DMS153 (cell line): ENCODE measurements at regions not wholly inside any gene's neighbourhood (a gene's known extent, or its start where the extent isn't known, plus 50 kb on each side); places are given as distances from the start of the nearest gene placed in this dataset.

ENCODE experiments used
- DNase-seq: peaks from one replicate; lab custom pipeline; 2025; lab: John Stamatoyannopoulos, UW

DNA sequence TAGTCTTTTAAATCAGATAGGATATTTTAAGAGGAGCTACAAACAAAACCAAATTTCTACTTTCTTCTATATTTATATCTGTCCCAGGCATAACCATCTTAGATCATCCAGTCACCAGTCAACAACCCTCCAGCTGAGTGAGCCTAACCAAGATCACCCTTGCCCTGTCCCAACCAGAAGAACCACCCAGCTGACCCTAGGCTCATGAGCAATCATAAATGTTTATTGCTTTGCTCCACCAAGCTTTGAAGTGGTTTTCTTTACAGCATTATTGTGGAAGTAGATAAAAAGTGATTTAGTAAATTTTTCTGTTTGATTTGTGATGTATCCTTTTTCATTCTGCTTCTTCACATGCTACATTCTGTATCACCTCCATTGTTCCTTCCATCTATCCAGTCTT lies 167.2 kb upstream of the PIEZO2 start:
- no peak for DNase-seq

DNA sequence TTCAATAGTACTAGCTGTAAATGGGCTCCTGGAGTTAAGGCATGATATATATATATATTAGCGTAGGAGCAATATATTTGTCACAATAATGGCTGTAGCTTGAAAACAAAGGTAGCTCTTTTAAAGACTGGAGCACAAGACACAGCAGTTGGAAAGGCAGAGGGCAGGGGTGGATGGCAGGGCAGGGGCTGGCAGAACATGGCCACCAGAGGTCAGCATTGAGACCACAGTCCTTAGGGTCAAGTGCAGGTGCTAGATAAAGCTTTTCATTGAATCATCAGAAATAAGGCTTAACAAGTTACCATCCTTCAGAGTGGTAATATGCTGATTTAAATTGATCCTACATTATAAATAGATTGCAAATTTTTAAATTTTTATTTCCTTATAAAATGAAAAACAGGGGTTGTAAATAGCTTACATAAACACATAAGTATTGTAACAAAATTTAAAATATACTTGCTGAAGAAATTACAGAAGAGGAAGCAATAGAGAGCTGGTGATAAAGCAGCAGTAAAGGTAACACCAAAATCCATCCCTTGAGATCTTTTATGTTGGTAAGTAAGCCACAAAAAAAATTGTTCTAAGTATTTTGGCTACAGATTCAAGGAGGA lies 161.2 kb upstream of the PIEZO2 start:
- no peak for DNase-seq

- DNase-seq = no peak
These were observed 159.8 kb upstream of the PIEZO2 start for GRCh38 chr18:11309172-11309571.

DNA sequence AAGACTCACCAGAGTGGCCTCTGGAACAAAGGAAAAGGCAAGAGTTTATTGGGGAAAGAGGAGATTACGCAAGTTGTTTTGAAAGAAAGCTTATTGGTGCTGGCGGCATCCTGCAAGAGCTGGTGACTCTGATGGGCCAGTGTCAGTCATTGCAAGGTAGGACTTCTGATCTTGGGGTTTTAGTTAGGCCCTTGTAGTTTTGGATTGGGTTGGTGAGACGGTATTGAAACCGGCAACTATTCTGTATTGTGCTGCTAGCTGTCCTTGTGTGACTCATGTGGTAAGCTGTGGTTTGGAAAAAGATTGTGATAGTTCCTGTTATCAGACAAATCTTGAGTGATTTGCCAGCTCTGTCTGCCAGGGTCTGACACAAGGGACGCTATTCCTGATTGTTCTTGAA lies 159.1 kb upstream of the PIEZO2 start:
- DNase-seq = no peak

DNA sequence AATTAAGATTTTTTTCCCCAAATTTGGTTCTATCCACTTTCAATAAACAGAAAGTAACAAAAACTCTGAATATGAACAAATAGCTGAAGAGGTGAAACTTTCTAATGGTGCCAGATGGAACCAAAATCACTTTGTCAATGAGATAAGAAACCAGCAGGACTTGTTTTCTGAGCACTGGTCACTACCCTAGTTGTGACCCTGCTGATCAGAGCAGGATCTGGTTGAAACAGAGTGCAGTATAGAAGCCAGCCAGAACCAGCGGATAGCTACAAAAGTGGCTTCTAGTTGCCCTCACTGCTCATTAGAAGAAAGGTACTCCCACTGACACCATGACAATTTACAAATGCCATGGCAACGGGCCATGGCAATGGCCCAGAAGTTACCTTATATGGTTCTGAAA lies 158.3 kb upstream of the PIEZO2 start:
- no peak for DNase-seq

DNA sequence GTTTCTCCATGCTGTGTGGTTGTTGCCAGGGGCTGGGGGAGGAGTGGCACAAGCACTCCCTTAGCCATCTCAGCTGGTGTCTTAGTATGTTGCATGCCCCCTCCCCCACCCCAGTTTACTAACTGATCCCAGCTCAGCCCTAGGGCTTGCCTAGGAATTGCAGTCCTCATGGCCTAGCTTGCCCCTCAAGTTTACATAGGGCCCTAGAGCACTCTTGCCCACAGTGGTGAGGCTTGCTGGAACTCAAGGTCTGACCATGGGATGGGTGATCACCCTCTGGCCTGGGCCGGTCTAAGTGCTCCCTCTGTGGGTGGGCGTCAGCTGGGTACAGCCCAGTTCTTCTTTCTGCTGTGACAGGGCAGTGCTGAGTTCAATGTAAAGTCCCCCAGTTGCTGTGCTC lies 156.1 kb upstream of the PIEZO2 start:
- DNase-seq = no peak

GRCh38 chr18:11304928-11305327 lies 155.6 kb upstream of the PIEZO2 start:
- DNase-seq = no peak

DNA sequence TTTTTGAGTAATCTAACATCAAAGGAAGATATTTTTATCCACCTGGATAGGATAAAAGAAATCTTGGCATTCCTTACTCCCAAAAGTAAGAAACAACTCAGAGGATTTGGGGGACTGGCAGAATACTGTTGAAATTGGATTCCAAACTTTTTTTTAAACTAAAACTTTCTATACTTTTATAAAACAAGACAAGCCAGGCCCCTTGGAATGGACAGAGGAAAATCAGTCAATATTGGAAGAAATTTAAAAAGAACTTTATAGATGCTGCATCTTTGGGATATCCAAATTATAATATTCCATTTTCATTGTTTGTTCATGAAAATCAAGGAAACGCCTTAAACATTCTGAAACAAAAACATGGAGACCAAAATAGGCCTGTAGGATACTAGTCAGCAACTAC lies 147.6 kb upstream of the PIEZO2 start:
- no peak for DNase-seq

GRCh38 chr18:11293794-11294193 lies 144.4 kb upstream of the PIEZO2 start:
- no peak for DNase-seq

DNA sequence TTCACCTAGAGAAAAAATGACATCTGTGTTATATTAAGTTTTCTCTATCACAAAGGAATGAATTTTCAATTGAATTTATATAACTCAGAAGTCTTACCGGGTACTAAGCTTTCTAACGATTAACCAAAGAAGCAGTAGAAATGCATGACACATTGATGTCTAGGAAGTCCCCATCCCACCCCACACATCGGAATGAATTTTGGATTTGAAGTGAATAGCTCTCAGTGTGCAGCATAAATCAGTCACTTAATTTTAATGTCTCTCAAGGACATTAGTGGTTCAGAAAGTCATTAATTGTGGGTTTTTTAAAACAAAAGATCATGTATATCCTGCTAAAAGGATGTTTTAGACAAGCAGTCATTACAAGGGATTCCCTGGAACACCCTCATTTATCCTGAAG lies 141.4 kb upstream of the PIEZO2 start:
- DNase-seq = no peak

- no peak for DNase-seq
These were observed 139.9 kb upstream of the PIEZO2 start for GRCh38 chr18:11289248-11289647.

DNA sequence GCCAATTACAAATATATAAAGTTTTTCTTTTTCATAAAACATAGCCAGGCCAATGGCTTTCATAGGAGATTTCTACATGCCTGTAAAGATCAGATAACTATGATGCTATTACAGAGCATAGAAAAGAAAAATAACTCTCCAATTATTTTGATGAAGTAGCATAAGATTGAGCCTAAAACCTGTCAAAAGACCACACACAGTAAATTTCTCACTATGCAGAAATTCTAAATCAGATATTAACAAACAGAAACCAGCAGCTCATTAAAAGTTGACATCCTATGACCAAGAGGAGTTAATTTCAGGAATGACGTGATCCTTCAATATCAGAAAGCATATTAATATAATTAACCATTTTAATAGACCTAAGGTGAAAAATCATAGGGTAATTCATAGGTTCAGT lies 139.0 kb upstream of the PIEZO2 start:
- no peak for DNase-seq

GRCh38 chr18:11286431-11286830 lies 137.1 kb upstream of the PIEZO2 start:
- no peak for DNase-seq

DNA sequence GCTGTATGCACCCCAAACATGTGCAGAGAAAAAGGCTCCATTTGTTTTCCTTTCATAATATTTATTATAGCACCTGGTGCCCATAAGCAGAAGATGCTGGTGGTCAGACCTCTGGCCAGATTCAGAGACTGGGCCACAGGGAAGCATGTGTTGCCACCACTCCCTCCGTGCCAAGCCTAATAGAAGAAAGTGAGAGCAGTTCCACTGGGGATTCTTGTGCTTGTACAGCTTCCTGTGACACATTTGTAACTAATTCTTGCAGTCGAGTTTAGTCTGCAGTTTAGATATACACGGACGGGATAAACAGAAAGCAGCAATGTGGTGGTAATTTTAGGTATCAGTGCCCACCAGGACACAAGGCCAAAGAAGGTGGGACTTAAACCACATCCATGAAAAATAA lies 135.4 kb upstream of the PIEZO2 start:
- DNase-seq = no peak

DNA sequence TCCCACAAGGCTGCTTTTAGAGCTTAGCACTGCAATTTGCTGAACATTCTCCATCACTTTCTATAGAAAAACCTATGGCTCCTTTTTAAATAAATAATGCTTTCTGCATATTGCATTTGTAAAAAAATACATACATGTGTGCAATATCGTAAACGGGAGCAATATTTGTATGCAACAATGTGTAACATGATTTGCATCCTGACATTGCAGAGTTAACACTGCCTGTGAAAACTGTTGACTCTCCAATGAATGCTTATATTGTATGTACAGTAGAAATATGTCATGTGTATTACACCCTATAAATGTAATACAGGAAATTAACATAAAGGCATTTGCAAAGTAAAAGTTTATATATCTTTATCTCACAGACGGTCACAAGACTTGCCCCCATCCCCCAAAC lies 135.0 kb upstream of the PIEZO2 start:
- DNase-seq = no peak

DNA sequence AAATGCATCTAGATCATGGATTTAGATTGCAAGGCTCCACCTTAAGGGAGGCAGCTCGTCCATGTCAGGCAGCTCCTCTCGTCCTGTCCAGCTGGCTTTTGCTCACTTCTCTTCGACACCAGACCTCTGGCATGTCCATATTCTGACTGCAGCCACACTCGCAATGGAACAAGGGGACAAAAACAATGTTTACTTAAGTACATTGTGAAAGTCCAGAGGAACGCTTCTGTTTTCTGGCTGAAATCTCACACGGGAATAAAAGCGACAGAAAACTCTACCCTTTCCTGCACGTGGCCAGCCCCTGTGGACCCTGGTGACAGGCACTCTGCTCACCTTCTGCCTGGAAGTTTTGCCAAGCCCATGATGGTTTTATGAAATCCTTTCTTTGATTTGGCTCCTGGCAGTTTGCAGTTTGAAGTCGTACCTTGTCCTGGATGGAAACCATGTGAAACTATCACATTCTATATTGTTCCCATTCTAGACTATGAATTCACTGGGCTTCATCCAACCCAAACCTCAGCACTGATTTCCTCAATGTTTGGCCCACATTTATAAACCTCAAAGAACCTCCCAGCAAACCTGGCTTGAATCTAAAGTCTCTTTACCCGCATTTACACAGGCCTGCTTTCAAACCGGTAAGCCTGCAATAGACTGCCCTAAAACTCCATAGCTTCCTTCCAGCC lies 134.3 kb upstream of the PIEZO2 start:
- no peak for DNase-seq

DNA sequence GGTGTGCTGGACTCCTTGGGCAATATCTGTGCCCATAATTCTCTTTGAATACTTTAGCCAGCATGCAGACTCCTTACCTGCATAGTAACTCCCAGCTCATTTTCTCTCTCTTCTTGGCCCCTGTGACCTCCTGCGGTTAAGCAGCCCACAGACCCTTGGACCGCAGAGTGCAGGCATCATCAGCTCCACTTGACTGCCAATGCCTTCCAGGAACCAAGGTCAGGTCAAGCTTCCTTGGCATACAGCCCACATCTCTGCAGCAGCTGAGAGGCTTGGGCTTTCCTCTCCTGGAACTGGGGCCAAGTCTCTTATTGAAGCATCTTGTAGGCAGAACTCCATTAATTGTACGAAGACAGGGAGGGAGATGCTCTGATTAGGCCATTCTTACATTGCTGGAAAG lies 130.1 kb upstream of the PIEZO2 start:
- DNase-seq = no peak

- no peak for DNase-seq
These were observed 127.3 kb upstream of the PIEZO2 start for GRCh38 chr18:11276678-11277077.

- DNase-seq = no peak
These were observed 124.9 kb upstream of the PIEZO2 start for GRCh38 chr18:11274144-11274794.

GRCh38 chr18:11272516-11272915 lies 123.1 kb upstream of the PIEZO2 start:
- DNase-seq = no peak

DNA sequence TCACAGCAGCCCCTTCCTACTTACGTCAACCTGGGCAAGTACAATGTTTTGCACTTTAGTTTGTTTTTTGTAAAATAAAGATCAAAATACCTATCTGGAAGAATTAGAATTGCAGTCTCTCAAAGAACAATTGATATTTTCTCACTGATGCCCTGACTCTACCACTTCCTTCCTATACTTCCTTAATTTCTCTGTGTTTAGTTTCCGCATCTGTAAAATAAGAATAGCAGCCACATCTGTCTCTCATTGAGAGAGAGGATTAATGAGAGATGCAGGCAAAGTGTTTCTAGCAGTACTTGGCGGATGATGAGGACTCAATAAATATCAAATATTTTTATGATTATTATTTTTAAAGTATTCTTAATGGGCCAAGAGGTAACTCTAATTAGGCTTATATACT lies 122.6 kb upstream of the PIEZO2 start:
- DNase-seq = no peak

DNA sequence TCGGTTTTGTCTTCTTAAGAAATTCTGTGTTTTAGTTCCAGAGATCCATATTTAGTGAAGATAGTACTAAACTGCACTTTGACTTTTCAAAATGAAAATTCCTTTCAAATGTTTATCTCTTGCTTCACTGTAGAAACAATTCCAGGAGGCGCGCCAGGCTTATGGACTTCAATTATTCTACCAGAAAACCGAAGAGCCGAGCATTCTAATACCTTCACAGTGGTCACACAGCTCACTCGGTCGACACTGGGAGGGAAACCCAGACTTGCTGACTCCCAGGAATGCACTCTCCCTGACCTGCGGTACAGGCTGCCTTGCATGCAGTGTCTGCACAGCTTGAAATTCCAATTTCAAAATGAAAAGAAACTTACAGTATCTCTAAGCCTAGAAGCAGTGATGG lies 119.9 kb upstream of the PIEZO2 start:
- no peak for DNase-seq

DNA sequence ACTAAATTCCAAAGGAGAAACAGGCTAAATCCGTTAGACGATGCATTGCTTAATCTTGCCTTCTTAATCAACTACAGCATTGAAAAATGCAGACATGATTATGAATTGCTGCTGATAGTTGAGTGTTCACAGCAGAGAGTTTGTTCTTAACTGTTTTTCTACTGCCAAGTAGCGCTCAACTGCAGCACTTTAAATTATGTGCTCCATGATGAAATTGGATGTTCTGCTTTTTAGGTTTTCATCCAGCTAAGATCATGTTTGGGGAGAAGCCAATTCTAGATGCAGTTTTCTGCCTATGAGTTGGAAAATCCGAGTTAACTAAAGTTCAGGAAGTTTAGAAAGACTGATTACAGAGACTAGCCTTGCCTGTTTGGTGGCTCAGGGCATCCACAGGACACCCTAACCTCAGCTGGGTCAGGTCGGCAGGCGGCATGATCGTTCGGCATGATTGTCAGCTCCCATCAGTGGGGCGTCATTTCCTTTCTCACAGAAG lies 119.4 kb upstream of the PIEZO2 start:
- DNase-seq = no peak

DNA sequence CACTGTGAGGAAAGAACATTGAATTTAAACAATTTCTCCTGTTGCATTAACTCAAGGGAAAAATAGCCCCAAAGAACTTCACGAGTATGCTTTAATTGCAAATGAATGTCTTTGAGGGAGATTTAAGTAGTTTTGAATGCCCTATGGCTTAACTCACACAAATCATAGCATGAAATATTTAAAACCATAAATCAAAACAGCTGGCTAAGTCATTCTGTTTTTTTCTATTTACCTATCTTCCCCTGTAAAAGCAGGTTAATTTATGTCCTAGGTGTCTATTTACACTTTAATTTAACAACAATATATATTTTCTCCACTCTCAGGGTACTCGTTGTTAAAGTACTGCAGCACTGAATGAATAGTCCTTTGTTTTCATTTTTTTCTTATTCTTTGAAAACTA lies 118.8 kb upstream of the PIEZO2 start:
- no peak for DNase-seq
